ENCODE measurements at regions not wholly inside any gene's neighbourhood (a gene's known extent, or its start where the extent isn't known, plus 50 kb on each side); places are given as distances from the start of the nearest gene placed in this dataset.

- TF ChIP-seq CTCF (IDR thresholded peaks at IDR 0.05; ENCODE audit: low read depth, low read length, missing control alignments): no peak
- DNase-seq (ENCODE audit: low read depth): no peak
- in situ Hi-C loops (cut with HindIII; ENCODE audit: low sequenced_read_pairs): no loop called here
- no peak overlapping the region for H3K4me3 ChIP-seq (ENCODE audit: low read depth, low read length)
Observed at GRCh38 chr3:67082533-67083024, 84.5 kb downstream of the KBTBD8 start.

- H3K4me3 ChIP-seq (ENCODE audit: low read depth, low read length): no peak overlapping the region
- no peak for TF ChIP-seq CTCF (IDR thresholded peaks at IDR 0.05; ENCODE audit: low read depth, low read length, missing control alignments)
- DNase-seq (ENCODE audit: low read depth): no peak
- in situ Hi-C loops (cut with HindIII; ENCODE audit: low sequenced_read_pairs): no loop called here
Observed at GRCh38 chr3:67083277-67083676, 85.2 kb downstream of the KBTBD8 start.

GRCh38 chr3:67087788-67088187 lies 89.7 kb downstream of the KBTBD8 start:
- H3K4me3 ChIP-seq (ENCODE audit: low read depth, low read length): no peak overlapping the region
- no peak for DNase-seq (ENCODE audit: low read depth)
- no peak for TF ChIP-seq CTCF (IDR thresholded peaks at IDR 0.05; ENCODE audit: low read depth, low read length, missing control alignments)
- in situ Hi-C loops (cut with HindIII; ENCODE audit: low sequenced_read_pairs): no loop called here

- no peak overlapping the region for H3K4me3 ChIP-seq (ENCODE audit: low read depth, low read length)
- no peak for DNase-seq (ENCODE audit: low read depth)
- in situ Hi-C loops (cut with HindIII; ENCODE audit: low sequenced_read_pairs): no loop called here
- TF ChIP-seq CTCF (IDR thresholded peaks at IDR 0.05; ENCODE audit: low read depth, low read length, missing control alignments): no peak
Observed at GRCh38 chr3:67090474-67090873, 92.4 kb downstream of the KBTBD8 start.

- no peak for DNase-seq (ENCODE audit: low read depth)
- H3K4me3 ChIP-seq (ENCODE audit: low read depth, low read length): no peak overlapping the region
- no peak for TF ChIP-seq CTCF (IDR thresholded peaks at IDR 0.05; ENCODE audit: low read depth, low read length, missing control alignments)
- in situ Hi-C loops (cut with HindIII; ENCODE audit: low sequenced_read_pairs): no loop called here
Observed at GRCh38 chr3:67093305-67093704, 95.2 kb downstream of the KBTBD8 start.

- no peak for DNase-seq (ENCODE audit: low read depth)
- TF ChIP-seq CTCF (IDR thresholded peaks at IDR 0.05; ENCODE audit: low read depth, low read length, missing control alignments): no peak
- no peak overlapping the region for H3K4me3 ChIP-seq (ENCODE audit: low read depth, low read length)
- in situ Hi-C loops (cut with HindIII; ENCODE audit: low sequenced_read_pairs): no loop called here
Observed at GRCh38 chr3:67094167-67094566, 96.1 kb downstream of the KBTBD8 start.

- TF ChIP-seq CTCF (IDR thresholded peaks at IDR 0.05; ENCODE audit: low read depth, low read length, missing control alignments): no peak
- no peak for DNase-seq (ENCODE audit: low read depth)
- H3K4me3 ChIP-seq (ENCODE audit: low read depth, low read length): no peak overlapping the region
- in situ Hi-C loops (cut with HindIII; ENCODE audit: low sequenced_read_pairs): no loop called here
Observed at GRCh38 chr3:67094774-67095173, 96.7 kb downstream of the KBTBD8 start.

Data from astrocyte of the cerebellum (primary cell).